ENCODE measurements at regions not wholly inside any gene's neighbourhood (a gene's known extent, or its start where the extent isn't known, plus 50 kb on each side); places are given as distances from the start of the nearest gene placed in this dataset.
"Not testable (repeated sequence)": the region's sequence is repeated elsewhere in the genome, so short reads cannot be mapped to it uniquely, and the experiment has no call there.

- FAIRE-seq, result not testable (repeated sequence)
These were observed 148.2 kb upstream of the CHODL start for GRCh38 chr21:18096413-18096812.

GRCh38 chr21:18089786-18090185 is 154.8 kb upstream of the CHODL start:
- no peak for FAIRE-seq

GRCh38 chr21:18070392-18070791 is 174.2 kb upstream of the CHODL start:
- no peak for FAIRE-seq

- no peak for FAIRE-seq
These were observed 174.8 kb upstream of the CHODL start for GRCh38 chr21:18069875-18070274.

- no peak for FAIRE-seq
These were observed 184.2 kb upstream of the CHODL start for GRCh38 chr21:18060402-18060801.

DNA sequence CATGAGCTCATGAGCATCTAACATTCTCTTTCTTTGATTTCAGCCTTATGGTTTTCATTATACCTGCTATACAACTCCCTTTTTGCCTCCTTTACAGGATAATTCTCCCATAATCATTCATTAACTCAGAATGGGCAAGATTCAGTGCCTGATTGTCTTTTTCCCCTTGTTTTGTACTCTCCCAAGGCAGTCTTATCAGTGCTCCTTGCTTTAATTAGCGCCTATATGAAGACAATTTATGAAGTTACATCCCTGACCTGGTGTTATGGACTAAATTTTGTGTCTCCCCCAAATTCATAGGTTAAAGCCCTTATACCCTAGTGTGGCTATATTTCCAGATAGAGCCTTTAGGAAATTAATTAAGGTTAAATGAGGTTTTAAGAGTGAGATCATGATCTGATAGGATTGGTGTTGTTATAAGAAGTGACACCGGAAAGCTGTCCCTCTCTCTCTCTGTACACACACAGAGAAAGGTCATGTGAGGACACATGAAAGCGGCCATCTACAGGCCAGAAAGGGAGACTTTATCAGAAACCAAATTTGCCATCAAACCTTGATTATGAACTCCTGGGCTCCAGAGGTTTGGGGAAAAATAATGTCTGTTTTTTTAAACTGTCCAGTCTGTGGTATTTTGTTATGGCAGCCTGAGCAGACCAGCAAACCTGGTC is 185.8 kb upstream of the CHODL start:
- no peak for FAIRE-seq

DNA sequence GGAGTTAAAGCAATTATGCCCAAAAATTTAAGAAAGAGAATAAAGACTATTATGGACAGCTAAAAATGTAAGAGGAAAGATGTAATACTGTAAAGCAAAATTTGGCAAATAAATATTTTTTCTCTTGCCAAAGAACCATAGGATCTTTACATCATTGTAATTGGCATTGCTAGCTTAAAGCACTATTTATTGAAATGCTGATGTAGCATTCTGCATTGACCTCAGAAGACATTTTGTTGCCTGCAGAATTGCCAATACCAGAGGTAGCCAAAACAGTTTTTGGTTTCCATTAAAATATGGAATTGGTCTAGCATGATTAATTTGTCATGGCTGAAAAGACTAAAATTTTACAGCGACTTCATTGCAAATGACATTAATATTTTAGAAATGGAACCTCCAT is 191.5 kb upstream of the CHODL start:
- no peak for FAIRE-seq

GRCh38 chr21:18049461-18049860 is 195.2 kb upstream of the CHODL start:
- no peak for FAIRE-seq

DNA sequence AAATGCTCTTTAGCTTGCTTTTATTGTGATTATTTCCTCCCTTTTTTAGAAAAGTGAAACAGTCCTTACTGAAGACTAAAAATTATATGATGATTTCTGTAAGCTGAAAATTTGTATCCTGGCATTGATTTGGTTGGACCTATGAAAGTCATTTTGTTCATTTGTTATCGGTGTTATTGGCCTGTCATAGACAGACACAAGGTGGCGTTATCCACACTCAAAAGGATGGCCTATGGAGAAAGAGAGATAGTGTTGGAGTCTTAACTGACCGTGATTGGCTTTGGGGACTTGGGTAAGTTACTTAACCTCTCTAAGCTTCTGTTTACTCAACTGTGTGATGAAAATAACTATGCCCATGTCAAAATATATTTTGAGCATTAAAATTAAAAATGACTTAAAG is 203.6 kb upstream of the CHODL start:
- no peak for FAIRE-seq

GRCh38 chr21:18030248-18030647 is 211.1 kb upstream of the C21orf91 start:
- FAIRE-seq, result no peak

GRCh38 chr21:18026359-18026758 is 207.2 kb upstream of the C21orf91 start:
- FAIRE-seq, result no peak

DNA sequence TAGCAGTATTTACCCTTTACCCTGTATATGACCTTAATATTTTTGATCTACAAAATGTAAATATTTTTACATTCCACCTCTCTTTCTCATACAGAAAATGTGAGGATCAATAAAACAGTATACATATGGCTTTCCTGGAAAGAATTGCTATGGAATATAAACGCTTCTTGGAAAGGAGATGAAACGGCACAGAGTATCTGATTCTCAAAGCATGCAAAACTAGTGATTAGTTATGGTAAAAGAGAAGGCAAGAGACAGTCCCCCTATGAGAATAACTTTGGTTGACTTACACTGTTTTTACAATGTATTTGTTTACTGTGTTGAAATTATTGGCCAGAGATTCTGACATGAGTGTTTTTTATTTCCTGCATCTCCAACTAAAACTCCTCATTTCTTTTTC is 204.6 kb upstream of the C21orf91 start:
- FAIRE-seq, result no peak

DNA sequence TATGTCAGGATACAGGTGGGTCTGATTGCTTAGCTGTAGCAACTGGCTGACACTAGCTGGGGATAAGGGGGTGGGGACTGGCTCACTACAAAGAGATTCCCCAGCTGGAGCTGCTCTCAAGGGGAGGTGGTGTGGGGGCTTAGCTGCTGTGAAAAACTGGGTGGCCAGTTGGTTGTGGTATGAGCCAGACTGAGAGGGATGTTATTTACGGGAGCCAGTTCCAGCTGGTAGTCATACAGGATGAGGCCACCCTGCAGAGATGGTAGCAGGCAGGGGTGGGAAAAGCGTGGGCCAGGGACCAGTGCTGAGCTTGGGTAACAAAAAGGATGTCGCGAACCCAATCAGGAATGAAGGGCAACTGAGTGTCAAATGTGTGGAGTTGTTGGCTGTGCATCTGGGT is 204.0 kb upstream of the C21orf91 start:
- FAIRE-seq, result no peak

DNA sequence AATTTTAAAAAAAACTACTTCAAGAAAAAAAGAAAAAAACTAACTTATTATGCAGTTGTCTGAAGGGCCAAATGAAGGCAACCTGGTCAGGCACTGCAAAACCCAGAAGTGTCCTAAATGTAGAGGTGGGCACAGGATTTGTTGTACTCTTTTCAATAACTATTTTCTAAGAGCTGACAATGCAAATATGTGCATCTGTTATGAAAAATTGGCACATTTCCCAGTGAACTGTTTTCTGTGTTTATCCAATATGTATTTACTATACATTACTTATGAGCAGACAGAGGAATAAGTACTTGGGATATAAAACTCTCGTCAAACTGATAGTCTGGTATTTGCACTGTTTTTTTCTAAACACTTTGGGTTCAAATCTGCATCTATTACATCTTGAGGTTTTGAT is 188.0 kb upstream of the C21orf91 start:
- no peak for FAIRE-seq

- FAIRE-seq, result no peak
These were observed 187.5 kb upstream of the C21orf91 start for GRCh38 chr21:18006691-18007090.

DNA sequence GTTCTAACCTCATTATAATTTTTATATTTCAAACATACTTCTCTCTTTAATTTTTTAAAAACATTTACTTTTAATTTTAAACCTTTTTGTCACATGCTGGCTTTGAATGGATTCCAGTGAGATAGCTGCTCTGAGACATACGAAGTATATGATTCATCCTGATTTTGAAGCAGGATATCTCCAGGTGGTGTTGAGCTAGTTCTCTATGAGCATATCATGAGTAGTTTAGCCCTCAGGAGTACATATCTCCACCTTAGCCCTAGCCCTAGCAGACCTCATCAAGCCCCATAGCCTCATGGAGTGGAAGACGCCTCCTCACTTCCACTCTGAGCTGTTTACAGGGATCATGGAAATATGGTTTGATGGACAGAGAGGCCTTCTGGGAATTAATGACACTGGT is 183.2 kb upstream of the C21orf91 start:
- no peak for FAIRE-seq

DNA sequence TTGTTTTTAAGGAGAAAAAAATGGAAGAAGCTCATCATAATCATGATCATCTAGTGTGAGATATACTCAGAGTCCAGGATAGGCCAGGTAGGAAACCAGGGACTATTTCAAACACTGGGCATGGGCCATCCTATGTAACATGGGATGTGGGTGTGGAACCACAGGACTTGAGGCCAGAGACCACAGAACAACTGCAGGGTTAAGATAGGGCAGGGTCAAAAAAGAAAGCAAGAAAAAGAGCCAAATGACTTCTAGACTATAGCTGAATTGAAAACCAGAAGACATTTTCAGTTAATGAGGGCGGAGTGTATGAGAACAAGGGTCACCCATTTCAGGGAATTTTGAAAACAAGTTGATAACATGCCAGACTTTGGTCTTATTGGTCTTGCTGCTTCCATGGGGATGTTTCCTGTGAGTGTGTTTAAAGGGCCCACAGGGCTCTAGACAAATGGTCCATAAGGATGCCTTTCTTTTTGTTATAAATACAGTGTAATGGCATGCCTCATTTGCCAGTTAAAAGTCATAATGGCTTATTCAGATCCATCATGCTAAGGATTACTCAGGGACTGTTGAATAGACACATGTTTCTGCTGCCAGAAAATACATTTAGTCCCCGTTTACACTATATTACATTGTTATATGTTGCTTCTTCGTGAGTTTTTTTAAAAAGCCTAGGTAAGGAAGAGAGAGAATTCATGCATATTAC is 182.0 kb upstream of the C21orf91 start:
- no peak for FAIRE-seq

- FAIRE-seq, result not testable (repeated sequence)
These were observed 179.4 kb upstream of the C21orf91 start for GRCh38 chr21:17998599-17998998.

- no peak for FAIRE-seq
These were observed 170.6 kb upstream of the C21orf91 start for GRCh38 chr21:17989780-17990179.

- FAIRE-seq, result no peak
These were observed 168.9 kb upstream of the C21orf91 start for GRCh38 chr21:17988102-17988437.

DNA sequence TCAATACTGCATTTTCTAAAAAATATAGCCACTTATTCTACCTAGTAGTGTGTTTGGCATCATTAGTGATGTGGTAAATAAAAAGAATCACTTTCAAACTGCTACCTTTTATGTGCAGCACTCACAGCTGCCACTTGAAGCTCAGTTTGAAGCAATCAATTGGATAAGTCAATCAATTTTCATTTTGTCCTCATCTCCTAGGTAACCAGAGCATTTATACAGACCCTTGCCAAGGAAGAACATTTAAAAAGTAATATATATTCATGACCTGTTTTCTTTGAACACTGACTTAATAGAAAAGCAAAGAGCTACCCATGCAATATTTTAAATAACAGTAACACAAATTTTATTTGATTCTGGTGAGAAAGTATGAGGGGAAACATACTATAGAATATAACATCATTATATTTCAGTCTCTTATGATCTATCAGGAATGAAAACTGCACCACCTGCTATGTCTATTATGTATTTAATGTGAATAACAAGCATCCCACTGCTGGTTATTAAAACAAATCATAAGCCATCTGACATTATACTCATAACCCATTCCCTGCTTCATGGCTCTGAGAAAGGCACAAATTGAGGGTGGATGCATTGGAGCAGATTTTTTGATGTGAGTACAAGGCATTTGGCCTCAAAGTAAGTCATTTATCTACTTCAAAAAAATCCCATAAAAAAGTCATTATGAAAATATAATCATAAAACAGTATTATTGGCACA is 168.4 kb upstream of the C21orf91 start:
- no peak for FAIRE-seq

DNA sequence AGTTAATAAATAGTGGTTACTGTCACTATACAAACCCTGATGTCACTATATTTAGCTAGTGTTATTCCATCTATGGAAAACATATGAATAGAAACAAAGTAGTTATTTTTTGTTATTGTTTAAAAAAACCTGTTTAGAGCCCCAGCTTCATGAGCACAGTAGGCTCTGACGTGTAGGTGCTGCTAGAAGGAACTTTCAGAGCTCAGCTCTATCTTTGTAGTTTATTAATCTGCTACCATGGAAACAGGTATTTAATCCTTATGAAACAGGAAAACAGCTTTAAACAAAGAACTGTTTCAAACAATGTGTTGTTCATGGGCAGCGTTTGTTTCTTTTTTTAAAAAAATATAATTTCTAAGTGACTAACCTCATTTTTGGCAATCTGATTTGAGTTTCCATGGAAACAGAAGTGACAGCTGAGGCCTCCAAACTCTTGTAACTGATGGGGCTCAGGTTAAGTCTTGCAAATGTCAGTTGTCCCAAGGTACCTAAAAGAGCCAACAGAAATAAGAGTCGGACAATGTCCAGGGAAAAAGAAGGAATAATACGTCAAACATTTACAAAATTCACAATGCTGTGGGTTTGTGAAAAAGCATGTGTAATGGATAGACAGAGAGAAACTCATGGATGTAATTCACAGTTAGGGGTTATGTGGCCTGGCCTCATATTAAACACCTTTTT is 162.0 kb upstream of the C21orf91 start:
- FAIRE-seq, result no peak

- FAIRE-seq, result no peak
These were observed 160.6 kb upstream of the C21orf91 start for GRCh38 chr21:17979763-17980162.

- no peak for FAIRE-seq
These were observed 159.7 kb upstream of the C21orf91 start for GRCh38 chr21:17978895-17979294.
